KMS-11 (cell line): ENCODE measurements at regions not wholly inside any gene's neighbourhood (a gene's known extent, or its start where the extent isn't known, plus 50 kb on each side); places are given as distances from the start of the nearest gene placed in this dataset.

ENCODE experiments used
- H2AFZ ChIP-seq: fragments of 200-600 bp; sonication (generic); 2 replicates; pipeline ENCODE4 v1.6.1; 2016; ENCODE audit warnings: antibody characterized with exemption, mixed run types, low read depth
- H3K27ac ChIP-seq: fragments of 200-600 bp; sonication (generic); 2 replicates; pipeline ENCODE4 v1.6.1; 2016; ENCODE audit warnings: mild to moderate bottlenecking, mixed run types
- H3K27me3 ChIP-seq: fragments of 200-600 bp; sonication (generic); 2 replicates; pipeline ENCODE4 v1.6.1; 2017; ENCODE audit warnings: mild to moderate bottlenecking, low read depth, mixed run types, moderate library complexity; ENCODE audit not compliant: insufficient read depth
- H3K36me3 ChIP-seq: fragments of 200-600 bp; sonication (generic); 2 replicates; pipeline ENCODE4 v1.6.1; 2017; ENCODE audit warnings: mild to moderate bottlenecking, mixed run types; ENCODE audit not compliant: insufficient read depth
- H3K4me1 ChIP-seq: fragments of 200-600 bp; sonication (generic); 2 replicates; pipeline ENCODE4 v1.6.1; 2016; ENCODE audit warnings: mild to moderate bottlenecking, low read depth, mixed run types; ENCODE audit not compliant: poor library complexity, severe bottlenecking
- H3K4me2 ChIP-seq: fragments of 200-600 bp; sonication (generic); 2 replicates; pipeline ENCODE4 v1.7.0; 2016; ENCODE audit warnings: mild to moderate bottlenecking, mixed run types
- H3K4me3 ChIP-seq: fragments of 200-600 bp; sonication (generic); IDR thresholded peaks from 2 replicates; pipeline ENCODE4 v1.6.1; 2017; ENCODE audit warnings: low read depth, low read length, mixed read lengths; ENCODE audit not compliant: insufficient read depth
- H3K79me2 ChIP-seq: fragments of 200-600 bp; sonication (generic); 2 replicates; pipeline ENCODE4 v1.6.1; 2016; ENCODE audit warnings: low read depth, mixed run types; ENCODE audit not compliant: insufficient read depth
- H3K9ac ChIP-seq: fragments of 200-600 bp; sonication (generic); 2 replicates; pipeline ENCODE4 v1.6.1; 2016; ENCODE audit warnings: mild to moderate bottlenecking, mixed run types
- H4K20me1 ChIP-seq: fragments of 200-600 bp; sonication (generic); 2 replicates; pipeline ENCODE4 v1.6.1; 2016; ENCODE audit warnings: mild to moderate bottlenecking, mixed run types; ENCODE audit not compliant: insufficient read depth
- TF ChIP-seq, protein P1 (sequence below): fragments of 200-600 bp; sonication (generic); conservative IDR thresholded peaks from 2 replicates; pipeline ENCODE4 v1.6.1; 2017; ENCODE audit warnings: low read depth, mild to moderate bottlenecking, antibody characterized with exemption, low read length, moderate library complexity, mixed read lengths

DNA sequence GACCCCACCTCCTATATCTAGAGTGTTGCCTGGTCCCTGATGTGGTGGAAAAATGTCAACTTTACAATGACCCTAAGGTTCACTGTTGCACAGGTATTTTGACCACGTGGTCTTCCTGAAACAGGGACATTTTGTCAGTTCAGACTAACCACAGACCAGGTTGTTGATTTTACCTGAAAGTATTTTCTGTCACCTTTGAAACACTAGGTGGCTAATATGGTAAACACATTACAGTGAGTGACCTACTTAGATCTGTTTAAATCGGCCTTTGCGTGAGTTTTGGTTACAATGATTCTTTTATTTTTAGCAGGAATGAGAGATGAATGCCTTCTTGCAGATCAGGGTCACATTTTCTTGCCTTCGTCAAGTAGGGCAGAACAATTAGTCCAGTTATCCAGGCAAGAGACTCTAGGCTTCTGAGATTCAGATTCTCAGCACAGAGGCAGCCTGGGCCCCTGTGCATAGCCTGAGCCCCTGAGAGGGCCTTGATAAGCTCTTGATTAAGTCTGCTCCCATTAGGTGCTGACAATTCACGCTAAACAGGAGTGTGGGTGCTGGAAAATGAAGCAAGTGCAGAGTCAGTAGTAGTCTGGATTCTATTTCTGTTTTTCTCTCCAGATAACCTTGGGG lies 226.2 kb downstream of the KCNS3 start:
- Histone ChIP-seq H3K4me3 (no peak overlapping the region), H4K20me1 (no peaks in the 10 kb centered on the region), H3K79me2 (no peaks in the 10 kb centered on the region), H3K4me1 (peaks cover 5% of the 10 kb centered on the region), H3K9ac (no peak overlapping the region), H3K27me3 (no peaks in the 10 kb centered on the region), H3K4me2 (no peak overlapping the region), H3K27ac (no peak overlapping the region), H3K36me3 (no peaks in the 10 kb centered on the region), H2AFZ (no peak overlapping the region; the same call in 1 of the 2 replicates)
- TF ChIP-seq, protein P1, sequence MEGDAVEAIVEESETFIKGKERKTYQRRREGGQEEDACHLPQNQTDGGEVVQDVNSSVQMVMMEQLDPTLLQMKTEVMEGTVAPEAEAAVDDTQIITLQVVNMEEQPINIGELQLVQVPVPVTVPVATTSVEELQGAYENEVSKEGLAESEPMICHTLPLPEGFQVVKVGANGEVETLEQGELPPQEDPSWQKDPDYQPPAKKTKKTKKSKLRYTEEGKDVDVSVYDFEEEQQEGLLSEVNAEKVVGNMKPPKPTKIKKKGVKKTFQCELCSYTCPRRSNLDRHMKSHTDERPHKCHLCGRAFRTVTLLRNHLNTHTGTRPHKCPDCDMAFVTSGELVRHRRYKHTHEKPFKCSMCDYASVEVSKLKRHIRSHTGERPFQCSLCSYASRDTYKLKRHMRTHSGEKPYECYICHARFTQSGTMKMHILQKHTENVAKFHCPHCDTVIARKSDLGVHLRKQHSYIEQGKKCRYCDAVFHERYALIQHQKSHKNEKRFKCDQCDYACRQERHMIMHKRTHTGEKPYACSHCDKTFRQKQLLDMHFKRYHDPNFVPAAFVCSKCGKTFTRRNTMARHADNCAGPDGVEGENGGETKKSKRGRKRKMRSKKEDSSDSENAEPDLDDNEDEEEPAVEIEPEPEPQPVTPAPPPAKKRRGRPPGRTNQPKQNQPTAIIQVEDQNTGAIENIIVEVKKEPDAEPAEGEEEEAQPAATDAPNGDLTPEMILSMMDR = no peak

DNA sequence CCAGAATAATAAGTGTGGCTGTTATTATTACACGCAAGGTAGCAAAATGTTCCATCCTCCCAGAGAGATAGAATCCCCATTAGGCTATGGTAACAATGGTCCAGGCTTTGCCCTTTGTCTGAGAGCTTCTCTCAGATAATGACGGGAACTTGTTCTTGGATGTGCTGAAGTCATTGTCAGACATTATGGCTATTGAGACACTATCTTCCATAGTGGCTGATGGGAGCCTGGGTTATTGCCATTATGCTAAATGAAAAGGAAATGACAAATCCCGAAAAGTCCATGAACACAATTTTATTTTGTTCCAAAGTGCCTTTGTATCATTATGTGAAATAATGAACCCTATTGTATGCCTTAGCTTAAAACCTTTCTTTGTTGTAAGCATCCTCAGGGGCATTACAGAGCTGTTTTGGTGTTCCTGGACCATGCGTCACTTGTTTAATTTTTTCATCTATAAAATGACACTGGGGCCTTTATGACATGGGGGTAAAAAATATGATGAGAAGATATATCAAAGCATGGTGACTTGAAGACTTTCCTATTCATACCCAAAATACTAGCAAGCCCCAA lies 218.5 kb downstream of the KCNS3 start:
- Histone ChIP-seq H3K4me1 (no peaks in the 10 kb centered on the region), H2AFZ (no peak overlapping the region), H3K36me3 (no peaks in the 10 kb centered on the region), H3K79me2 (no peaks in the 10 kb centered on the region), H3K4me2 (no peak overlapping the region), H3K4me3 (no peak overlapping the region), H4K20me1 (no peaks in the 10 kb centered on the region), H3K27ac (no peak overlapping the region), H3K27me3 (no peaks in the 10 kb centered on the region), H3K9ac (no peak overlapping the region)
- TF ChIP-seq, protein P1 = no peak

DNA sequence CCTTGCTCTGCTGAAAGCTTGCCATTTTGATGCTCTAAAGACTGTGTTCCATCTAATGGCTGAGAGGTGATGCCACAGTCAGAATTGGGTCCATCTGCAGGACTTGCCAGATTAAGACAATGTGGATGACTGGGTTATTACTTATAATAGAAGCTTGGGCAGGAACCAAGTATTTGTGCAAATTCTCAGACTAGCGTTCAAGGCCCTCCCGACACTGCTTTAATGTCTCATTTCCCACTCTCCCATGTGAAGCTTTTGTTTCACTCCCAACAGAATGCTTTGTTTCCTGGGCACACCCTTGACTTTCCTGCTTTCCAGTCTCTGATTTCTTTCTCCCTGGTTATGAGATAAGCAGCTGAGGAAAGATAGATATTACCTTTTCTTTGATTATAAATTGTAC lies 215.8 kb downstream of the KCNS3 start:
- H3K27me3 ChIP-seq = no peaks in the 10 kb centered on the region
- no peak overlapping the region for H3K9ac ChIP-seq
- H4K20me1 ChIP-seq = no peaks in the 10 kb centered on the region
- no peaks in the 10 kb centered on the region for H3K79me2 ChIP-seq
- no peaks in the 10 kb centered on the region for H3K36me3 ChIP-seq
- no peak overlapping the region for H3K4me2 ChIP-seq
- H3K4me3 ChIP-seq = no peak overlapping the region
- H2AFZ ChIP-seq = no peak overlapping the region
- TF ChIP-seq, protein P1 = no peak
- no peaks in the 10 kb centered on the region for H3K4me1 ChIP-seq
- H3K27ac ChIP-seq = no peak overlapping the region

DNA sequence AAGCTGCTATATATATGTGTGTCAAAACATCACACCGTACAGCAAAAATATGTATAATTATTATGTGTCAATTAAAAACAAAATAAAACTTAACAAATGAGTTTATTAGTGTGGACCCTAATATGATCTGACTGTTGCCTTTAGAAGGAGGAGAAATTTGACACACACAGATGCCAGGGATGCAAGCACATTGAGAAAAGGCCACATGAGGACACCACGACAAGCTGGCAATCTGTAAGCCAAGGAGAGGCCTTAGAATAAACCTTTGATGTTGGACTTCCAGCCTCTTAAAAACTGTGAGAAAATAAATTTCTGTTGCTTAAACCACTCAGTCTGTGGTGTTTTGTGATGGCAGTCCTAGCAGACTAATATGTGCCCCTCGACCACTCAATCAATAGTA lies 214.7 kb downstream of the KCNS3 start:
- H3K79me2 ChIP-seq = no peaks in the 10 kb centered on the region
- no peaks in the 10 kb centered on the region for H3K27me3 ChIP-seq
- H2AFZ ChIP-seq = no peak overlapping the region
- H3K4me3 ChIP-seq = no peak overlapping the region
- no peaks in the 10 kb centered on the region for H4K20me1 ChIP-seq
- no peaks in the 10 kb centered on the region for H3K36me3 ChIP-seq
- no peak overlapping the region for H3K9ac ChIP-seq
- H3K27ac ChIP-seq = no peak overlapping the region
- H3K4me1 ChIP-seq = no peaks in the 10 kb centered on the region
- TF ChIP-seq, protein P1 = no peak
- H3K4me2 ChIP-seq = no peak overlapping the region
